ENCODE measurements at regions not wholly inside any gene's neighbourhood (a gene's known extent, or its start where the extent isn't known, plus 50 kb on each side); places are given as distances from the start of the nearest gene placed in this dataset.

DNA sequence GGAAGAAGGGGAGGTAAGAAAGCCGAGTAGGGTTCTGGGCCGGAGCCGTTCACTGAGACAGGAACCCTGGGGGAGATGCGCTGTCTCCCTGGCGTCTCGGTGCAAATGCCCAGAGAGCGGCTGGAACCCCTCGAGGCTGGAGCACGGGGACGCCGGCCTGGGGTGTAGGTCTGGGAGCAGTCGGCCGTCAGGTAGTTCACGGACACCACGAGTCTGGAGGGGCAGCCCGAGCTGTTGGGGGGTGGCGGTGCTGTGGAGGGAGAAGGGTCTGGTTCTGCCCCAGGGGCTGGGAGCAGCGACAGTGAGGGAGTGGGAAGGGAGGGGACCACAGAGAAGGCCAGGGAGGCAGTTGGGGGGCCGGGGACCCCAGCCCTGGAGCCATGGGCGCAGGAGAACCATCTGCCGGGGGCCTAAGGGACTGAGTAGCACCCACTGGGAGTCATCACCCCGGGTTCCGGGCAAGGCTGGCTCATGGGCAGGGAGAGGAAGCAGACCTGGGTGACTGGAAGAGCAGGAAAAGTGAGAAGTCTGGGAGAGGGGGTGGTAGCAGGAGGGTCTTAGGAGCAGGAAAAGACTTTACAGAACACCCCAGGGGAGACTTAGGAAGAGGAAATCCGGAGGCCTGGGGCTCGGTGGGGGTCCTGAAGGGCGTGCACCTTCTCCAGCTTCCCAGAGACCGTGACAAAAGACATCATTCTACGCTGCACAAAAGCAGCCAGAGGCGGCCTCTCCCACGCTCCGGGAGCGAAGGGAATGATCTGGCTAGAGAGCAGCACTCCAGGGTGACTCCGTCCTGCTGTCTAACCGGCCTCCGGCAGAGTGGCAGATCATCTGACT lies 173.1 kb upstream of the SOX1 start:
- DNase-seq (ENCODE audit: low spot score), result no peak

DNA sequence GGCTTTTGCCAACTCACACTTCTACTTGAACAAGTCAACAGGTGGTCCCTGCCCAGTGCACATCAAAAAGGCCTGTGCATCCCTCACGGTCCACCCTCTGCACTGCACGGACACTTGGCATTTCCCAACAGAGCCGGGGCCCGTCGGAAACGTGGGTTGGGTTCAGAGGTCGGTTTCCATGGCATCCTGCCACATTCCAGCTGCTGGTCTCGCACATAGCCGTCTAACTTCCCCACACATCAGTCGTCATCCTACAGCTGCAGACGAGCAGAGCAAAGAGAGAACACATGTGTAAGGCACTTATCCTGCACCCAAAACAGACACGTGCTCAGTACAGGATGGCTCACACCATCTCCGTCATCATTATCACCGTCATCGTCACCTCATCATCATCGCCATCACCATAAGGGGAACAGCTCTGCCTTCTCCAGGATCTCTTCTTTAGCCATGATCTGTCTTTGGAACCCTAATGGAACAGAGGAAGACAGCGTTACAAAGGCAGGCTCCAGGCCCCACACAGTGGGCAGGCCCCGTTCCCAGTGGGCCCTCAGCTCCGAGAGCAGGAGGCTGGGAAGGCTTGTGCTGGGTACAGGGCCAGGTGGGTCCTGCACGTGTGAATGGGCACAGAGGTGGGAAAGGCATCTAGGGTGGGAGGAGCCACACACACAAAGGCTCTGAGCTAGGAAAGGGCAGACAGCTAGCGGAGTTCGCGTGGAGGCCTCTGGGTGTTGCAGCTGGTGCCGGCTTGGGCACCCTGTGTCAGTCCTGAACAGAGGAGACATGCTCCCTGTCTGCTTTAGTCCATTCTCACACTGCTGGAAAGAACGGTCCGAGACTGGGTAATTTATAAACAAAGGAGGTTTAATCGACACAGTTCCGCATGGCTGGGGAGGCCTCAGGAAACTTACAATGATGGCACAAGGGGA lies 170.8 kb upstream of the SOX1 start:
- no peak for DNase-seq (ENCODE audit: low spot score)

DNA sequence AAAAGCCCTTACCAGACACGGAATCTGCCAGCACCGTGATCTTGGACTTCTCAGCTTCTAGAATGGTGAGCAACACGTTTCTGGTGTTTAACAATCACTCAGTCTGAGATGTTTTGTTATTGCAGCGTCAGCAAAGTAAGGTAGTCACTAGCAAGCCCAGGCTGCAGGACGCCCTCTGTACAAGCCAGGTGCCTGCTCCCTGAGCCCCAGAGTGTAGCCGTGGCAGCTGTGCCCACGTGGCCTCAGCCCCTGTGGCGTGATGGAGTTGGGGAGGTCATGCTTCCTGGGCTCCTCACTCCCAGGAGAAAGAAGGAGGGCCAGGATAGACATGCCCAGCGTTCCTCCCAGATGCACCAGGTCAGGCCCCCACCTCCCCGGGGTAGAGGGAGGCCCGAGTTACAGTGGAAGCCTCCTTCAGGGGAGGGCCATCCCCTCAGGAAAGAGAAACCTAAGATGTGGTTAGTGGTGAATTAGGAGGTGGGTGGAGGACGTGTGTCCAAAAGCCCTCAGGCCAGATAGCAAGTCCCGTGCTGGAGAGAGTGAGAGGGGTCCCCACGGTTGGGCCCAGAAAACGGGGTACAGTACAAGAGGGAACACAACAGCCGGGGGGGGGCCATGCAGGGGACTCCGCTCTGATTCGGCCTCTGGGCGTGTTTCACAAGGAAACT lies 169.6 kb upstream of the SOX1 start:
- no peak for DNase-seq (ENCODE audit: low spot score)

DNA sequence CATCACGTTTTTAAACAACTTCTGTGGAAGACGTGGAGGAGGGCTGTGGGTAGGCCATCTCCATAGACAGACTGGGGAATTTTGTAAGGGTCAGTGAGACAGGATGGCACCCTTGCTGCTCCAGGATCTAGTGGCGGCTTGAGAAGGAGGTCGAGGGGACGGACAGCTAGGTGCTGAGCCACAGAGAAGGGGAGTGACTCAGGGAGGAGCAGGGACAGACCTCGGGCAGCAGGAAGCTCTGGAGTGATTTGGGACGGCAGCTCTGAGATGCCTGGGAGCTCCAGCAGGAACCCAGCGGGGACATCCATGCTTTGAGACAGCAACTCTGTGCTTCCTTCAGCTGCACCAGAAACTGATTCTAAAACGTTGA lies 169.1 kb upstream of the SOX1 start:
- no peak for DNase-seq (ENCODE audit: low spot score)

DNA sequence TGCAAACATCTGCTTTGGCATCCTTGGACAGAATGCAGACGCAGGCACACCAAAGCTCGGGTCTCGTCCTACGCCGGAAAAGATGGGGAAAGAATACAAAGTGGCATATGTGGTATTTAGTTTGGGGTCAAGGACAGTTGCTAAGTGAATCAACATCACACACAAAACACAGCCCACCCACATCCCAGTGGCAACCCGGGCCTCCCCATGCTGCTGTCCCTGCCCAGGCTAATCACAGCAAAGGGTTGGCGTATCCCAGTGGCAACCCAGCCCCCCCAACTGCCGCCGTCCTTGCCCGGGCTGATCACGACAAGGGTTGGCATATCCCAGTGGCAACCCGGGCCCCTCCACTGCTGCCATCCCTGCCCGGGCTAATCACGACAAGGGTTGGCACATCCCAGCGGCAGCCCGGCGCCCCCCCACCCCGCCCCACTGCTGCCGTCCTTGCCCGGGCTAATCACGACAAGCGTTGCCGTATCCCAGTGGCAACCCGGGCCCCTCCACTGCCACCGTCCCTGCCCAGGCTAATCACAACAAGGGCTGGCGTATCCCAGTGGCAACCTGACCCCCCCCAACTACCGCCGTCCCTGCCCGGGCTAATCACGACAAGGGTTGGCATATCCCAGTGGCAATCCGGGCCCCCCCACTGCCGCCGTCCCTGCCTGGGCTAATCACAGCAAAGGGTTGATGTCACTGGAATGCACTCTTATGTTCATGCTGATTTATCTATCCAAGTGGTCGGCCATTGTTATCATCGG lies 167.8 kb upstream of the SOX1 start:
- no peak for DNase-seq (ENCODE audit: low spot score)

DNA sequence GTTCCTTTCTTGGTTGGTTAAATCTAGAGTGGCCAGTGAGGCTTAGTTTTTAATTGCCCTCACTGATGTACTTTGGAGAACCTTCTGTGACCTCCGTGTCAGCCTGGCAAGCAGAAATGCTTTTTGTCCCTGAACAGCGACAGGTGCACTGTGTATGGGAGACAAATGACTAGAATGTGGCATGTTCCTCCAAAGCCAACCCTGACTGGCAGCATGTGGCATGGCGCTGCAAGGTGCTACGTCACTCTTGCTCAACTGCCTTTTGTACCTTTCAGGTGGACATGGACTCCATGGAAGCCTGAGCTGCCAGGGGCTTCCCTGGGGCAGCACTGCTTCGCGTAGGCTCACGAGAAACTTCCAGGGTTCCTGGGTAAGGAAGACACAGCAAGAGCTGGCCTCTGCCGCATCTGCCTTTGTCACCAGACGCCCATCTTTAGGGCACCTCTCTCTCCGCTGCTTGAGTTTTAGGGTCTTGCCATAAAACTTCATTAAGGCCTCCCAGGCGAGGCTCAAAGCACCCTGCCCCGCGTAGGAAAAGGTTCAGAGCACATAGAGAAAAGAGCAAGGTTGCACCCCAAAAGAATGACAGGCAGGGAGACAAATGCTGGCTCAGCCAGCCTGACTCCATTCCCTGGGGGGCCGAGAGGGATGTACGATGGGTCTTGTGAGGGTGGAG lies 167.1 kb upstream of the SOX1 start:
- DNase-seq (ENCODE audit: low spot score), result no peak

DNA sequence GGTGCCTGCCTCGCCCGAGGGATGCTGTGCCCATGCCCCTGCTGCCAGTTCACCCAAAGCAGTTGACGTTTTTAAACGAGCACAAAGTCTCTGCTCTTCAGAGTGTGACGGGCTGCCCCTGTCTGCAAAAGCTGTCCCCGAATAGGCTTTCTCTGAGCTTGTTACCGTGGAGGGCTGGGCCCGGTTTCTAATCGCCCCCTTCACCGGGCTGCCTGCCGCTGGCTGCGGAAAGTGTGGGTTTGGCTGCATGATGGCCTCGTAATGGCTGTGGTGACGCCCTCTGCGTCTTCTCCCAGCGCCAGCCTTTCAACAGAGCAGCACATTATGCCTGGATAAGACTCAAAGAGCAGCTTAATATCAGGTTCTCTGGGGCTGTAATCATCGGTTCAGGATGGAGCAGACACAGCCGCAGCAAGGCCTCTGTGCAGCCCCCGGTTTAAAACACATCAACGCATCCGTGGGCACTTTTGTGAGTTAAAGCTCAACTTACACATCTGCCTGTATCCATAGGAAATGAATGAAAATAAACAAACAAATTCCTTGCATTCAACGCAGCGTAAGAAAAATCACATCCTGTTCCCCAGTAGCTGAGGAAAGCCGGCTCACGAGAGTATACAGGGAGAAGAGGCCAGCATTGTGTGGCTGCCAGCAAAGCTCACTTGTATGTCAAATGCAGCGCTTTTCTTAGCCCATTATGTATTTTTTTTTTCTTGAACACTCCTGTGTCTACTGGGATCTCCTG lies 166.4 kb upstream of the SOX1 start:
- DNase-seq (ENCODE audit: low spot score), result no peak

DNA sequence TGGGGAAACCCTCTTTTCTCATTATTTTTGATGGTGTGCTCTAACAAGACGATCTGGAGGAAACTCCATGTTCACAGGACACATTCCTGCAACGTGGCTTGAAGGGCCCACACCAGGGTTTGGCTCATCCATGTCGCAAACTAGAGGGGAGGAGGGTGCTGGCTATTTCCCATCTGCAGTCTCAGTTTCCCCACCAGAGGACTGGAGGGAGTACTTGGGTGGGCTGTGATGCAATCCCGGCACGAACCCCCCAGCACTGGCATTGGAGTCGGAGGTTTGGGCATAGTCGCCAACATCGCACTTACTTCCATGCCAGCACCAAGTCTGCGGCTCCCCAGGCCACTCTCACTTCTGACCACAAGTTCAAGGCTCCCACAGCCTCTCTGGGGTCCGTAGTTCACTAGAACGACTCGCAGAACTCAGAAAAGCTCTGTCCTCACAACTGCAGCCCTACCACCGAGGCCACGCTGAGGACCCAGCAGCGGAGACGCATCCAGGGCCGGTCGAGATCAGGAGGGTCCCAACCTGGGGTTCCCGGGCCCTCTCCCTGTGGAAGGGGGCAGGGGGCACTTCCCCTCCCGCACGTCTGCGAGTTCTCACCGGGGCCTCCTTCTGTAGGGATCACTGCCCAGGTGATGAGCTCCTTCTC lies 165.6 kb upstream of the SOX1 start:
- no peak for DNase-seq (ENCODE audit: low spot score)

DNA sequence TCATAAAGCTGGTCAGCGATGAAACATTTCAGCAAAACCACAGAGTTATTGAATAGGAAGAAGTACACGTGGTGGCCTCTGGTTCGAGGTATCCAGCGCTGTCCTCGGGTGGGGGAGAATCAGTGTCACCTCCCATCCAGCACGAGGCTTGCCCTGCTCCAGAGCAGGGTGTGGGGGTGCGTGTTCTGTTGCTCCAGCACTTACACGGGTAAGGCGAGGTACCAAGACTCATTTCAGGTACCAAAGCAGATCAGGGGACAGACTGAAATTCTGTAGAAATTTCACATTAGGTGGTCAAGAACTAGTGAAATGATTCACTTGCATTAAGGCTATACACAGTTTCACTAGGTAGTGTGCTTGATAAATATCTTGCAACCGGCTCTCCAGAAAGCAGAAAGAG lies 164.2 kb upstream of the SOX1 start:
- no peak for DNase-seq (ENCODE audit: low spot score)

DNA sequence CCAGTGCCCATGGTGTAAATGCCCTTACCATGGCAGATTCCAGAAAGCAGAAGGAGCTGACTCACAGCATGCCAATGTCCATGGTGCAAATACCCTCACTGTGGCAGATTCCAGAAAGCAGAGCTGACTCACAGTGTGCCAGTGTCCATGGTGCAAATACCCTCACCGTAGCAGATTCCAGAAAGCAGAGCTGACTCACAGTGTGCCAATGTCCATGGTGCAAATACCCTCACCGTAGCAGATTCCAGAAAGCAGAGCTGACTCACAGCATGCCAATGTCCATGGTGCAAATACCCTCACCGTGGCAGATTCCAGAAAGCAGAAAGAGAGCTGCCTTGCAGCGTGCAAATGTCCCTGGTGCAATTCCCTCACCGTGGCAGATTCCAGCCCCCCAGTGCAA lies 163.8 kb upstream of the SOX1 start:
- no peak for DNase-seq (ENCODE audit: low spot score)

DNA sequence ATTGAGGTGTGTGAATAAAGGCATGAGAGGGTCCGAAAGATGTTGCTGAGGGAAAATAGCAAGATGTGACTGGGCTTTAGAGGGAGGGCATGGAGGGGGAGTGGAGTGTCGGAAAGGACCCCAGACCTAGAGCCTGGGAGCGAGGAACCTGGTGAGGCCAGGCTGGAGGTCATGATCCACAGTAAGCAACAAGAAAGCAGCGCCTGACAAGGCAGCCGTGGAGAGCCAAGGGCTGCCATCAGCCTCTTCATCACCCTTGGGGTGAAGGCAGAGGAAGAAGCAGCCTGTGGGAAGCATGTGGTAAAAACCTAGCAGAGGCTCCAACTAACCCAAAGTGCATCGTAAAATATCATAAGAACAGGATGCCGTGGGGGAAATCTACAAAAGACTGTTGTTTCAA lies 162.8 kb upstream of the SOX1 start:
- no peak for DNase-seq (ENCODE audit: low spot score)

DNA sequence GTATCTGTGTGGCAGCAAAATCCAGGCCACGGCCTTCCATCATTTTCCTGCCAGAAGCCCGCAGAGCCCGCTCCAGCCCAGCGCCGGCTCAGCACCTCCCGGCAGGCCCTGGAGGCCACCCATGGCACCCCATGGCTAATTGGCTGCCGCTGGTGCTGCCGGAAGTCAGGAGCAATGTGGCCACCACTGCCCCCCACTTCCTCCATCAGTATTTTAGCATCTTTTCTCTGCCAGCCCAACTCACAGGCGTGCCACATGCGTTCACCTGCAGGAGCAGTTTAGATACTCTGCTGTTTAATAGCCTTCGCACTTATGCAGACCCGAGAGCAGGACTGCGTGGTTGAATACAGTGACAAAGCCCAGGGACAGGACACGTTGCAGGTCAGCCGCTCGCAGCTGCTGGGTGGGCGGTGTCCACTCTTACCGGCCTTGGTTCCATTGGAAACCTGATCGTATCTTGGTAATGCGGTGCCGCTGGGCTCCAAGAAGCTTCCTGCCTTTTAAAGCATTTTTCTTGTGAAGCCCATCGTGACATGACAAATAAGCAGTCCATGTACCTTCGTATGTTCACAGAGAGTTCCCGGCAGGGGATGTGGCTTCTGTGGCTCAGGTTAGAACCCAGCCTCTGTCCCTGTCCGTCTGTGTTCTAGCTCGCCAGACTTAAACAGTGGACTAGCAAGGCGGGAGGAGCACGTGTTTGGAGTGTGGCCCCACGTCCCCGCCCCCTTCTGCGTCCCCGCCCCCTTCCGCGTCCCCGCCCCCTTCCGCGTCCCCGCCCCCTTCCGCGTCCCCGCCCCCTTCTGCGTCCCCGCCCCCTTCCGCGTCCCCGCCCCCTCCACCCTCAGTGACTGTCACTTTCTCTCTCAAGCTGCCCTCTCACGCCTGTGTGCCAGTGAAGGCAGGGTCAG lies 162.0 kb upstream of the SOX1 start:
- DNase-seq (ENCODE audit: low spot score), result no peak

DNA sequence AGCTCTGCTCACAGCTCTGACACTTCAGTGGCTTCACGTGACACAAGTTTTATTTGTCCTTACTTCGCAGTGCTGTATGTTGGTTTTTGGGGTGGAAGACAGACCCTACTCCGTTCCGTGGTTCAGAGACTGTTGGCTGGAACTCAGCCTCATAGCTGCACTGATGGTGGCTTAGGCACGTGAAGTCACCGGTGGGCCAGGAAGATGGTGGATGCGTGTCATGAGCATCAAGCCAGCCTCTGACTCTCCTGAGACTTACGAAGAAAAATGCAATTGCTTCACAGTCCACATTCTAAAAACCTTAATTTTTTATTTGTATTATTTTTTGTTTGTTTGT lies 161.4 kb upstream of the SOX1 start:
- no peak for DNase-seq (ENCODE audit: low spot score)

DNA sequence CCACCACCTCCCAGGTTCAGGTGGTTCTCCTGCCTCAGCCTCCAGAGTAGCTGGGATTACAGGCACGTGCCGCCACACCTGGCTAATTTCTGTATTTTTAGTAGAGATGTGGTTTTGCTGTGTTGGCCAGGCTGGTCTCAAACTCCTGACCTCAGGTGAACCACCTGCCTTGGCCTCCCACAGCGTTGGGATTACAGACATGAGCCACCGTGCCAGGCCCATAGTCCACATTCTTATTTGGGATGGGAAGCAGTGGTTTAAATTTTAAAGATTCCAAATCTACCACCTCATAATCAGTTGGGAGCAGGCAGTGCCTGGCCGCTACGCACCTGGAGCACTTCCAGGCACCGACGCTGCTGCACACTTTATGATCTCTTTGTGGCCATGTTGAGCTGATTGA lies 160.6 kb upstream of the SOX1 start:
- DNase-seq (ENCODE audit: low spot score), result no peak

DNA sequence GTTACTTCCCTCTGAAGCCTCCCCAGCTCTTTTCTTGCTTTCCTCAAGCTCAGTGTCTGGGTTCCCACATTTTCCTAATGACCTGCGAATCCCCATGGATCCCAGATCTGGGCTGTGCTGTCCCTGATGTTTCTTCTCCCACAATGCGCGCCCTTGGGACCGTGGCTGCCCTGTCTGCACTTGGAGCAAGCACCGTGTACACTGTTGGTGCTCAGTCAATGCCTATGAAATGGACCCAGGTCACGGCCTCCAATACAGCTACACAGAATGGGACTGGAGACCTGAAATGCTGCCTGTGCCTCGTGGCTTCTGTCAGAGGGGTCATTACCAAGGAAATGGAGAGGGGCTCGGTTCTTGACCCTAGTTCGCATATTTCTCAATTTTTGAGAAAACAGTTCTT lies 160.1 kb upstream of the SOX1 start:
- no peak for DNase-seq (ENCODE audit: low spot score)

DNA sequence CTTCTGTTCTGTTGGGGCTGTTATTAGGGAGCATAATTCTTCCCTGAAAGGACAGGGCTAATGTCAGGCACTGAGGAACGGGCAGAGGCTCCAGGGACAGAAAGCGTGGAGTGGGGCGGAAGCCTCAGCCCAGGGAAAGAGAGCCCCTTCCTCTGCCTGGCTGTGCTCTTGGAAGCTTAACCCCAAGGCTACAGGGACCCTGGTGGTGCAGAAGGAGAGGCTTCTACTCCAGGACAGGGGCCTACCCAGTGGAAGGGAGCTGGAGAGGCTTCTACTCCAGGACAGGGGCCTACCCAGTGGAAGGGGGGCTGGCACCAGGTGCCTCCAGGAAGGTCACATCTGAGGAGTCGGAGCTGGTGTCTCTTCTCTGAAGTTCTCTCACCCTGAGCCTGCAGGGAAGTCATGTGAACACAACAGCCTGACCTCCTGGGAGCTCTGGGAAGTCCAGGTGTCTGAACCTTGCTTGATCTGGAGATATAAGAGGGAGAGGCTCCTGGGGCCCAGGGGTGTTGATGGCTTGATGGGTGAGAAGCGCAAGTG lies 159.5 kb upstream of the SOX1 start:
- DNase-seq (ENCODE audit: low spot score), result no peak

DNA sequence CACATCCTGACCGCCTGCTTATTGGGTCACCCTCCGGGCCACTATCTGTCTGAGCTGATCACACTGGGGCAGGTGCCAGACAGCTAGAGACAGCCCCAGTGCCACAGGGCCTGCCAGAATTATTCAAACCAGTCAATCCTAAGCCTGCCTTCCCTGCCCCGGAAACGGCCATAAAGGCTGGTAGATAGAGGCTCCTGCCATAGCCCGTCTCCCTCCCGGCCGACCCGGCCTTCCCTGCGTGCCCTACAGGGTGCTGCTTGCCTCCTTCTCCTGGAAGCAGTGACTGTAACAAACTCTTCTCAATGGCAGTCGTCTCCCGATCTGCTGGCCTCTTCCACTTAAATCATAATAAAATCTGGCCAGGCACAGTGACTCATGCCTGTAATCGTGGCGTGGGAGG lies 158.6 kb upstream of the SOX1 start:
- DNase-seq (ENCODE audit: low spot score), result no peak

DNA sequence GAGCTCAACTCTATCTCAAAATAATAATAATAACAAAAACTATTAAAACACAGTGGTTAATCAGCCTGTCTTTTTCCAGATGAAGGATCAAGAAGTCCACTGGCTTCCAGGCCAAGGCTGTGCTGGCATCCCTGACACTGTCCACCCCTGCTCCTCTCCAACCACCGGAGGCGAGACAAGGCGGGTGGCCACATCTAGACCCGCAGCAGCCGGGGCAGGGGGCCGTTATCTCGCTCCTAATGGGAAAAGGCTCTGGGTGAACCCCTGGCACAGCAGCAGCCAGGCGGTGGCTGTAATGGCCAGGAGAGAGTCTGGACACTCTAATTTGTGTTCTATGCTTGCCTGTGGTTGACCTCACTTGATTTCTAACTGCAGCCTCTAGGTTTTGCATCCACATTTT lies 158.0 kb upstream of the SOX1 start:
- no peak for DNase-seq (ENCODE audit: low spot score)

DNA sequence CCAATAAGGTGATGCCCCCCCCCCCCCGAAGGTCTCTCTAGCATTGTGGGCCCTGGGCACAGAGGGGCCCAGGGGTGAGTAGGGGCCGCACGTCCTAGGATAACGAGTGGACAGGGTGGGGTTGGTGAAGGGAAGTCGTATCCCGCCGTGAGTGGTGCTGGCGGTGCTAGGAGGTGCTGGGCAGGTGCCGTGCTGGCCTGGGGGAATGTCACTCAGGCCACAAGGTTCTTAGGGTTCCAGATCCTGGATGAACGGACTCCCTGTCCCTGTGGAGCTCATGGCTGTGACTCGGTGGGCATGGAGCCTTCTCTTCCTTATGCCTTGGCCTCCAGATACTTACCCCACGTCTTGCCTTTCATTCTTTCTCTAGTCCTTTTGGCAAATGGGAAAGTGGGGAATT lies 157.4 kb upstream of the SOX1 start:
- DNase-seq (ENCODE audit: low spot score), result no peak
